Adrenal gland (tissue), 9 donors: ENCODE measurements at regions not wholly inside any gene's neighbourhood (a gene's known extent, or its start where the extent isn't known, plus 50 kb on each side); places are given as distances from the start of the nearest gene placed in this dataset.

ENCODE experiments used
- DNase-seq, 7 donors: peaks; one replicate each; pipeline ENCODE4 v3.0.0-alpha.2; 2019 to 2020
- H3K27ac ChIP-seq, 5 donors: fragments of 200-600 bp; sonication (generic) in 4 of 5; 1 replicate in 3 of 5; 2 replicates in 2 of 5; pipeline versions ENCODE4 v1.5.1 to v1.8.0; 2016 to 2020; ENCODE audit warnings: mild to moderate bottlenecking in 1 of 5
- H3K27me3 ChIP-seq: fragments of 200-600 bp; 2 replicates; pipeline ENCODE4 v1.8.0; 2021
- H3K36me3 ChIP-seq, 2 donors: fragments of 200-600 bp; replicated peaks in 1 of 2; 1 replicate in 1 of 2; 2 replicates in 1 of 2; pipeline versions ENCODE4 v1.5.1 to v1.8.0; 2018 to 2022
- H3K4me1 ChIP-seq, 2 donors: fragments of 200-600 bp; replicated peaks in 1 of 2; 1 replicate in 1 of 2; 2 replicates in 1 of 2; pipeline versions ENCODE4 v1.5.1 to v1.8.0; 2018 to 2021
- H3K4me3 ChIP-seq, 4 donors: fragments of 200-600 bp; sonication (generic) in 3 of 4; one replicate each; pipeline ENCODE4 v1.5.1; 2016 to 2018
- H3K9me3 ChIP-seq, 3 donors: fragments of 200-600 bp; sonication (generic) in 1 of 3; replicated peaks in 1 of 3; 1 replicate in 2 of 3; 2 replicates in 1 of 3; pipeline versions ENCODE4 v1.5.1 to v1.8.0; 2016 to 2021
- CTCF ChIP-seq, 6 experiments: fragments of 450-650 bp in 4 of 6; fragments of 200-600 bp in 2 of 6; sonication (generic) in 1 of 6; IDR thresholded peaks; 1 replicate in 5 of 6; 2 replicates in 1 of 6; pipeline versions ENCODE4 v1.5.1 to v1.8.0; 2016 to 2021; ENCODE audit warnings: antibody characterized with exemption in 6 of 6, mild to moderate bottlenecking in 2 of 6, moderate library complexity in 1 of 6
- POLR2A ChIP-seq, 2 donors: fragments of 450-650 bp; IDR thresholded peaks; one replicate each; pipeline ENCODE4 v1.6.1; 2017; ENCODE audit warnings: antibody characterized with exemption in 2 of 2, mild to moderate bottlenecking in 2 of 2, moderate library complexity in 1 of 2
- WGBS, 4 donors: extraction: QIAGEN DNeasy Blood & Tissue Kit in 2 of 4; methylation state at CpG; one replicate each; pipeline versions ENCODE4 v1.1.5 to v1.1.7; 2013 to 2017; 5-methylcytosine and 5-hydroxymethylcytosine counted together
- intact Hi-C, 2 donors: fragments of 100-400 bp; cut with DNase I; formaldehyde crosslinking; loops; one replicate each; pipeline versions ENCODE4 v1.14.1 to v1.15.0; 2022 to 2023
- donor health status: healthy with polysubstance abuse.
- donor health status: Bipolar disorder and iron deficiency.
- donor health status: DM: yes; HTN: yes; CAD: no.
- donor health status: DM: no; HTN: no; CAD: no.
- donor health status: DM: no; HTN: no; CAD: no.

DNA sequence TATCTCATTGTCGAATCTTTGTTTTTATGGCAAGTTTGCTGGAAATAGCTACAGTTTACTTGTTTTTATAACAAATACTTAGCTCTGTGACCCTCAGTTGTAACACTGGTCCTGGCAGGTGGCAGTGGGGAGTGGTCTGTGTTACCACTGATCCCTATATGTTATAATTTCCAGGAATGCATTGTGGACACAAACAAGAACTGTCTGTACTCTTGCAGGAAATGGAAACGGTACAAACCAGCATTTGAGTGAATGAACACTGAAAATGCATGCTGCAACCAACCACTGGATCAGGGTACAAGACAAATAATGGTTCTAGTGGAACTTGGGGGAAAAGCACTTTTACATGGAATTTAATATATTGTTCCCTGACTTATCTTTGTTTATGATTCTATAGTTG is 66.5 kb upstream of the PJA2 start:
- Histone ChIP-seq H3K27me3 (no peaks in the 10 kb centered on the region), H3K4me3 (no peak overlapping the region), H3K27ac (no peak overlapping the region), H3K36me3 (no peaks in the 10 kb centered on the region), H3K4me1 (no peaks in the 10 kb centered on the region), H3K9me3 (no peaks in the 10 kb centered on the region)
- no peak for TF ChIP-seq CTCF (IDR thresholded peaks at IDR 0.05)
- no peak for TF ChIP-seq POLR2A (IDR thresholded peaks at IDR 0.05)
- 66 to 83% (median 69%) methylated on average over 2 of the region's 2 CpGs for WGBS, 4 donors
- no peak for DNase-seq
- intact Hi-C loops: no loop called here

DNA sequence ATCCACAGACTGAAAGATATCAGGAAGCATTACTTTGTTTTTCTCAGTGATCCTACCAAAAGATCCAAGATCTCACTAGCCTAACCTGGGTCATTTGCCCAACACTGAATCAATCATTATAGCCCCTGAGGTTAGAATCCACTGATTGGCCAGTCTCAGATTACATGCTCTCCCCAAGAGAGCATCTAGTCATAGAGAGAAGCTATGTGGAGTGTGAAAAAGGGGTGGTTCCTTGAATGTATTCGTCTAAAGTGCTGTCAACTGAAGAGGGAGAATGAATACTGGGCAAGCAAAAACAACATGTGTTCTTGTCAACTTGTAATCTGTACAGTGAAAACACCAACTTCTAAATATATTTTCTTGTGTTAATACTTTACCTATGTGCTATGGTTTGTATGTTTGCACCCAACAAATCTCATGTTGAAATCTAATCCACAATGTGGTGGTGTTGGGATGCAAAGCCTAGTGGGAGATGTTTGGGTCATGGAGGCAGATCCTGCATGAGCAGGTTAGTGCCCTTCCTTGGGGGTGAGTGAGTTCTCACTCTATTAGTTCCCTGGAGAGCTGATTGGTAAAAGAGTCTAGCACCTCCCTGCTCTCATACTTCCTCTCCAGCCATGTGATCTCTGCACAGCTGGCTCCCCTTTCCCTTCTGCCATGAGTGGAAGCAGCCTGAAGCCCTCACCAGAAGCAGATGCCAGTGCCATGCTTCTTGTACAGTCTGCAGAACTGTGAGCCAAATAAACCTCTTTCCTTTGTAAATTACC is 60.3 kb upstream of the PJA2 start:
- Histone ChIP-seq H3K27me3 (no peaks in the 10 kb centered on the region), H3K36me3 (no peaks in the 10 kb centered on the region), H3K27ac (no peak overlapping the region), H3K4me1 (peaks cover 0 to 4% of the 10 kb centered on the region in 2 donors), H3K9me3 (no peaks in the 10 kb centered on the region), H3K4me3 (no peak overlapping the region)
- no peak for DNase-seq
- no peak for TF ChIP-seq CTCF (IDR thresholded peaks at IDR 0.05)
- no peak for TF ChIP-seq POLR2A (IDR thresholded peaks at IDR 0.05)
- intact Hi-C loops: no loop called here
- WGBS, 4 donors: 47 to 77% (median 68%) methylated on average over 1 of the region's 1 CpG

DNA sequence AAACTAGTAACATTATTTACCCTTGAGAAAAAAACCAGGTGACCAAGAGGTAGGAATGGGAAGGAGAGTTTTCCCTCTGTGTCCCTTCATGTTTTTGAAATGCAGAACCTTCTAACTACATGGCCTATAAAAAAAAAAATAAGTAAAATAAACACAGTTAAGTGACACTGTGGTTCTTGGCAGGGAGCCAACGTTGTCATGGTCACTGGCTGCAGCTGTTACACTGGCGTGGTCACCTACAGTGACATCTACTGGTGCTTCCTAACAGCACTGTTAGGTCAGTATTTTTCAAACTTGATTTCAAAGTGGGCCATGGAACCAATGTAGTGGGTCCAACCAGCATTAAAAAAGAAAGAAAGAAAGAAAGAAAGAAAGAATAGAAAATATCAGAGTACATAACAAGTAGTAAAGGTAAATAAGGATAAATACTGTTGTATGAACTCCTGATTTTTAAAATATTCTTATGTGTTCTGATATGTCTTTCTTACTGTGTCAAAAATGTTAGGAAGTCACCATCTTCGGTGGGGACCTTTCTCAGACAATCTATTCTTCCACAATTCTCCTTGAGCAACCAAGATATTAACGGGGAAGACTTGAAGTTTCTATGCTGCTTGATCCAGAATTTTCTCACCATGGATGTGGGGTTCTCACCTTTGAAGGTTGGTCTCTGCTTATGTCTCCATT is 59.1 kb upstream of the PJA2 start:
- Histone ChIP-seq H3K4me1 (peaks cover 0 to 4% of the 10 kb centered on the region in 2 donors), H3K36me3 (no peaks in the 10 kb centered on the region), H3K4me3 (no peak overlapping the region), H3K27me3 (no peaks in the 10 kb centered on the region), H3K9me3 (no peaks in the 10 kb centered on the region), H3K27ac (no peak overlapping the region)
- intact Hi-C loops: no loop called here
- TF ChIP-seq POLR2A (IDR thresholded peaks at IDR 0.05) (no peak), CTCF (IDR thresholded peaks at IDR 0.05) (peak; percentile 64 to 86 (median 80))
- WGBS, 4 donors: 24 to 34% (median 30%) methylated on average over 4 of the region's 4 CpGs
- peak; percentile 96 to 99 (median 98) for DNase-seq

GRCh38 chr5:109468288-109468676 is 58.5 kb upstream of the PJA2 start:
- Histone ChIP-seq H3K36me3 (no peaks in the 10 kb centered on the region), H3K4me3 (no peak overlapping the region), H3K9me3 (no peaks in the 10 kb centered on the region), H3K27me3 (no peaks in the 10 kb centered on the region), H3K4me1 (peaks cover 0 to 4% of the 10 kb centered on the region in 2 donors), H3K27ac (no peak overlapping the region)
- 90 to 98% (median 95%) methylated on average over 1 of the region's 1 CpG for WGBS, 4 donors
- TF ChIP-seq POLR2A (IDR thresholded peaks at IDR 0.05) (no peak), CTCF (IDR thresholded peaks at IDR 0.05) (no peak)
- intact Hi-C loops: no loop called here
- no peak for DNase-seq
